NCI-H82 (cell line): ENCODE measurements at regions not wholly inside any gene's neighbourhood (a gene's known extent, or its start where the extent isn't known, plus 50 kb on each side); places are given as distances from the start of the nearest gene placed in this dataset.

Source experiments
- DNase-seq: peaks from one replicate; lab custom pipeline; 2025; lab: John Stamatoyannopoulos, UW

- DNase-seq = no peak
Measured at GRCh38 chr4:1476140-1476513, 69.9 kb upstream of the NKX1-1 start.

GRCh38 chr4:1475277-1476139, 69.3 kb upstream of the NKX1-1 start:
- DNase-seq = no peak

- no peak for DNase-seq
Measured at GRCh38 chr4:1474126-1475090, 68.2 kb upstream of the NKX1-1 start.

GRCh38 chr4:1473718-1474117, 67.5 kb upstream of the NKX1-1 start:
- no peak for DNase-seq

- no peak for DNase-seq
Measured at GRCh38 chr4:1472911-1473518, 66.8 kb upstream of the NKX1-1 start.

GRCh38 chr4:1472148-1472797, 66.0 kb upstream of the NKX1-1 start:
- no peak for DNase-seq

- peak; percentile 66 for DNase-seq
Measured at GRCh38 chr4:1471443-1472147, 65.4 kb upstream of the NKX1-1 start.

GRCh38 chr4:1470816-1471442, 64.7 kb upstream of the NKX1-1 start:
- DNase-seq = no peak

GRCh38 chr4:1470393-1470670, 64.1 kb upstream of the NKX1-1 start:
- DNase-seq = no peak

- DNase-seq = no peak
Measured at GRCh38 chr4:1469607-1470392, 63.6 kb upstream of the NKX1-1 start.

GRCh38 chr4:1469043-1469442, 62.8 kb upstream of the NKX1-1 start:
- DNase-seq = no peak

GRCh38 chr4:1467581-1468458, 61.6 kb upstream of the NKX1-1 start:
- no peak for DNase-seq

GRCh38 chr4:1466863-1467165, 60.6 kb upstream of the NKX1-1 start:
- no peak for DNase-seq

- DNase-seq = no peak
Measured at GRCh38 chr4:1466034-1466862, 60.0 kb upstream of the NKX1-1 start.

- DNase-seq = no peak
Measured at GRCh38 chr4:1465173-1466033, 59.2 kb upstream of the NKX1-1 start.

GRCh38 chr4:1464581-1465171, 58.4 kb upstream of the NKX1-1 start:
- no peak for DNase-seq

- no peak for DNase-seq
Measured at GRCh38 chr4:1463927-1464540, 57.8 kb upstream of the NKX1-1 start.
